NCI-H1092 (cell line): ENCODE measurements at regions not wholly inside any gene's neighbourhood (a gene's known extent, or its start where the extent isn't known, plus 50 kb on each side); places are given as distances from the start of the nearest gene placed in this dataset.
A peak's percentile ranks its signal among the peaks of the same experiment; 100 is the strongest.

Experiments used
- DNase-seq: peaks from one replicate; lab custom pipeline; 2025; lab: John Stamatoyannopoulos, UW

GRCh38 chr7:46360811-46361210 lies 439.7 kb upstream of the IGFBP3 start:
- DNase-seq, result no peak

- no peak for DNase-seq
Measured at GRCh38 chr7:46360296-46360695, 439.2 kb upstream of the IGFBP3 start.

GRCh38 chr7:46357851-46358250 lies 436.8 kb upstream of the IGFBP3 start:
- DNase-seq, result no peak

GRCh38 chr7:46357290-46357689 lies 436.2 kb upstream of the IGFBP3 start:
- DNase-seq, result no peak

- no peak for DNase-seq
Measured at GRCh38 chr7:46356371-46356770, 435.3 kb upstream of the IGFBP3 start.

GRCh38 chr7:46355331-46355730 lies 434.3 kb upstream of the IGFBP3 start:
- no peak for DNase-seq

GRCh38 chr7:46352004-46352954 lies 431.2 kb upstream of the IGFBP3 start:
- DNase-seq, result peak; percentile 21

- no peak for DNase-seq
Measured at GRCh38 chr7:46349490-46349889, 428.4 kb upstream of the IGFBP3 start.

GRCh38 chr7:46344533-46344932 lies 423.5 kb upstream of the IGFBP3 start:
- DNase-seq, result no peak

- DNase-seq, result no peak
Measured at GRCh38 chr7:46343802-46344201, 422.7 kb upstream of the IGFBP3 start.

- DNase-seq, result no peak
Measured at GRCh38 chr7:46322937-46323336, 401.9 kb upstream of the IGFBP3 start.

- no peak for DNase-seq
Measured at GRCh38 chr7:46321556-46322205, 400.6 kb upstream of the IGFBP3 start.

GRCh38 chr7:46320956-46321355 lies 399.9 kb upstream of the IGFBP3 start:
- DNase-seq, result no peak

GRCh38 chr7:46319841-46320240 lies 398.8 kb upstream of the IGFBP3 start:
- DNase-seq, result no peak

GRCh38 chr7:46318276-46318675 lies 397.2 kb upstream of the IGFBP3 start:
- DNase-seq, result no peak

GRCh38 chr7:46317256-46317655 lies 396.2 kb upstream of the IGFBP3 start:
- DNase-seq, result no peak

- no peak for DNase-seq
Measured at GRCh38 chr7:46315891-46316290, 394.8 kb upstream of the IGFBP3 start.

- no peak for DNase-seq
Measured at GRCh38 chr7:46301677-46302076, 380.6 kb upstream of the IGFBP3 start.

- DNase-seq, result no peak
Measured at GRCh38 chr7:46297515-46297914, 376.4 kb upstream of the IGFBP3 start.

GRCh38 chr7:46296526-46296925 lies 375.5 kb upstream of the IGFBP3 start:
- no peak for DNase-seq

- DNase-seq, result no peak
Measured at GRCh38 chr7:46294381-46294780, 373.3 kb upstream of the IGFBP3 start.

GRCh38 chr7:46292741-46293140 lies 371.7 kb upstream of the IGFBP3 start:
- no peak for DNase-seq

GRCh38 chr7:46291601-46292150 lies 370.6 kb upstream of the IGFBP3 start:
- DNase-seq, result no peak
